Adrenal gland (tissue), 5 donors: ENCODE measurements at regions not wholly inside any gene's neighbourhood (a gene's known extent, or its start where the extent isn't known, plus 50 kb on each side); places are given as distances from the start of the nearest gene placed in this dataset.

ENCODE experiments used
- POLR2A ChIP-seq, 2 donors: fragments of 450-650 bp; IDR thresholded peaks; one replicate each; pipeline ENCODE4 v1.6.1; 2017; ENCODE audit warnings: antibody characterized with exemption in 2 of 2, mild to moderate bottlenecking in 2 of 2, moderate library complexity in 1 of 2
- TF ChIP-seq, protein P1 (sequence below), 6 experiments: fragments of 450-650 bp in 4 of 6; fragments of 200-600 bp in 2 of 6; sonication (generic) in 1 of 6; IDR thresholded peaks; 1 replicate in 5 of 6; 2 replicates in 1 of 6; pipeline versions ENCODE4 v1.5.1 to v1.8.0; 2016 to 2021; ENCODE audit warnings: antibody characterized with exemption in 6 of 6, mild to moderate bottlenecking in 2 of 6, moderate library complexity in 1 of 6
- donor health status: DM: no; HTN: no; CAD: no.

DNA sequence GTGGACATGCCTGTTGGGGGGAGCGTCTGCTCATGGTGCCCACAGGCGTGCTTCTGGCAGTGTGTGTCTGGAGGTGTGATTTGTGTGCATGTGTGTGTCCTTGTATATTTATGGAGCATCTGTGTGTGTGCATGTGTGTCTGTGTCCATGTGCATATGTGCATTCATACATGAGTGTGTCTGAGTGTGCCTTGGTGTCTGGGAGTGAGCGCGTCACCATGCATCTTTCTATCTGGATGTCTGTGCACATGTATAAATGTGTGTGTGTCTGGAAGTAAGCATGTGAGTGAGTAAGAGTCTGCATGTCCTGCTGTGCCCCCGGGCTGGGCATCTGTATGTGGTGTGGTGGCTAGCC, 58.1 kb upstream of the PRR23E start:
- TF ChIP-seq, protein P1, sequence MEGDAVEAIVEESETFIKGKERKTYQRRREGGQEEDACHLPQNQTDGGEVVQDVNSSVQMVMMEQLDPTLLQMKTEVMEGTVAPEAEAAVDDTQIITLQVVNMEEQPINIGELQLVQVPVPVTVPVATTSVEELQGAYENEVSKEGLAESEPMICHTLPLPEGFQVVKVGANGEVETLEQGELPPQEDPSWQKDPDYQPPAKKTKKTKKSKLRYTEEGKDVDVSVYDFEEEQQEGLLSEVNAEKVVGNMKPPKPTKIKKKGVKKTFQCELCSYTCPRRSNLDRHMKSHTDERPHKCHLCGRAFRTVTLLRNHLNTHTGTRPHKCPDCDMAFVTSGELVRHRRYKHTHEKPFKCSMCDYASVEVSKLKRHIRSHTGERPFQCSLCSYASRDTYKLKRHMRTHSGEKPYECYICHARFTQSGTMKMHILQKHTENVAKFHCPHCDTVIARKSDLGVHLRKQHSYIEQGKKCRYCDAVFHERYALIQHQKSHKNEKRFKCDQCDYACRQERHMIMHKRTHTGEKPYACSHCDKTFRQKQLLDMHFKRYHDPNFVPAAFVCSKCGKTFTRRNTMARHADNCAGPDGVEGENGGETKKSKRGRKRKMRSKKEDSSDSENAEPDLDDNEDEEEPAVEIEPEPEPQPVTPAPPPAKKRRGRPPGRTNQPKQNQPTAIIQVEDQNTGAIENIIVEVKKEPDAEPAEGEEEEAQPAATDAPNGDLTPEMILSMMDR (IDR thresholded peaks at IDR 0.05): no peak
- TF ChIP-seq POLR2A (IDR thresholded peaks at IDR 0.05): no peak
